ENCODE measurements at regions not wholly inside any gene's neighbourhood (a gene's known extent, or its start where the extent isn't known, plus 50 kb on each side); places are given as distances from the start of the nearest gene placed in this dataset.
"Not testable (repeated sequence)": the region's sequence is repeated elsewhere in the genome, so short reads cannot be mapped to it uniquely, and the experiment has no call there.

DNA sequence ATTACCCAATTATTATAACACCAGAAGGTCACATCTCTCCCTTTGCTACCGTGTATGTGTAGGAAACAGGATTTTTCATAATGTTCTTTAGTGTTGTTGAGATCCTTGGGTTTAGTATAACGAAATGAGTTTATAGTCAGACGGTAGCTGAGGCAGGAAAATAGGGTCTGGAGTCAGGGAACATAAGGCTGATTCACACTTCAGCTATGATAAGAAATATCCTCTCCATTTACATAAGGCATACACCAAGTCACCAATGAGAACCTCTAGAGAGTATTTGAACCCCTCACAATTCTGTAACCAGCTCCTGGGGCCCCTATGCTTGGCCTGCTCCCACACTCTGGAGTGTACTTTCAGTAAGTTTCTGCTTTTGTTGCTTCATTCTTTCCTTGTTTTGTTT lies 58.9 kb upstream of the ANKH start:
- no peak for DNase-seq (ENCODE audit: low read depth)
- no peak overlapping the region for H3K4me3 ChIP-seq (ENCODE audit: low read length)
- TF ChIP-seq, protein P1, sequence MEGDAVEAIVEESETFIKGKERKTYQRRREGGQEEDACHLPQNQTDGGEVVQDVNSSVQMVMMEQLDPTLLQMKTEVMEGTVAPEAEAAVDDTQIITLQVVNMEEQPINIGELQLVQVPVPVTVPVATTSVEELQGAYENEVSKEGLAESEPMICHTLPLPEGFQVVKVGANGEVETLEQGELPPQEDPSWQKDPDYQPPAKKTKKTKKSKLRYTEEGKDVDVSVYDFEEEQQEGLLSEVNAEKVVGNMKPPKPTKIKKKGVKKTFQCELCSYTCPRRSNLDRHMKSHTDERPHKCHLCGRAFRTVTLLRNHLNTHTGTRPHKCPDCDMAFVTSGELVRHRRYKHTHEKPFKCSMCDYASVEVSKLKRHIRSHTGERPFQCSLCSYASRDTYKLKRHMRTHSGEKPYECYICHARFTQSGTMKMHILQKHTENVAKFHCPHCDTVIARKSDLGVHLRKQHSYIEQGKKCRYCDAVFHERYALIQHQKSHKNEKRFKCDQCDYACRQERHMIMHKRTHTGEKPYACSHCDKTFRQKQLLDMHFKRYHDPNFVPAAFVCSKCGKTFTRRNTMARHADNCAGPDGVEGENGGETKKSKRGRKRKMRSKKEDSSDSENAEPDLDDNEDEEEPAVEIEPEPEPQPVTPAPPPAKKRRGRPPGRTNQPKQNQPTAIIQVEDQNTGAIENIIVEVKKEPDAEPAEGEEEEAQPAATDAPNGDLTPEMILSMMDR (conservative IDR thresholded peaks at IDR 0.05; ENCODE audit: low read length) = no peak

DNA sequence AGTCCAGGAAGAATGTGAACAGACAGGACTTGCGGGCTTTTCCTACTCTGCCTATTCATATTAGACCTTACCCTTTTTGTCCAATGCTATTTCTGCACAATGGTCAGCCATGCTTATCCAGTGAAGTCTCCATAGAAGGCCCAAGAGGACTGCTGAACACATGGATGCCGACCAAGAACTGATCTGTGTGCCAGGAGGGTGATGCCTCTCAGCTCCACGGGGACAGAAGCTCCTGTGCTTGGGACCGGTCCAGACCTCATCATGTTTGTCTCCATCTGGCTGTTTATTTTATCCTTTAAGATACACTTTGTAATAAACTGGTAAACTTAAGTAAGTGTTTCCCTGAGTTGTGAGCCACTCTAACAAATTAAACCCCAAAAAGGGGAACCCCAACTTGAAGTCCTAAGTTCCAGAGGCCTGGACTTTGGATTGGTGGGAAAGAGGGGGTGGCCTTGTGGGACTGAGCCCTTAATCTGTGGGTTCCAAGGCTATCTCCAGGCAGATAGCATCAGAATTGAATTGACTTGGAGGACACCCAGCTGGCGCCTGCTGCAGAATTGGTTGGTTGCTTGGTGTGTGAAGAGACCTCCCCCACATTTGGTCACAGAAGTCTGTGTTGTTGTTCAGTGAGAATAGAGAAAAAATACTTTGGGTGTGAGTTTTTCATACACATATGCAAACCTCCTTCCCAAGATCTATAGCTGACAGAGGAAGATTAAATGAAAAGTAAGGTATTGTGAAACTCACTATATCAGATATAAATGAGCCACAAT lies 57.9 kb upstream of the ANKH start:
- H3K4me3 ChIP-seq (ENCODE audit: low read length) = no peak overlapping the region
- DNase-seq (ENCODE audit: low read depth) = no peak
- TF ChIP-seq, protein P1 (conservative IDR thresholded peaks at IDR 0.05; ENCODE audit: low read length) = no peak

DNA sequence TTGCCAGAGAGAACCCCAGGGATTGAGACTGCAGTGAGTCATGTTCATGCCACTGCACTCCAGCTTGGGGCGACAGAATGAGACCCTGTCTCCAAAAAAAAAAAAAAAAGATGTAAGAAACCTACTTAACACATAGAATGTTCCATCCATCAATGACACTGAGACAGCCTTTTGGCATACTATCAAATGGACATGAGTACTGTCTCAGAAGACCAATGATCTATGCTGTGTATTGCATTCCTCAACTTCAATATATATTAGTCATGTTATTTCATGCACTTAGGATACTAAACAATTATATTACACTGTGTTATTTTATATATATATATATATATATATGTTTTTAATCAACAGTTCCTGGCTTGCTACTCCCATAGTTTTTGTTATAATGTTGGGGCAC lies 57.1 kb upstream of the ANKH start:
- TF ChIP-seq, protein P1 (conservative IDR thresholded peaks at IDR 0.05; ENCODE audit: low read length) = no peak
- peak; percentile 33 for DNase-seq (ENCODE audit: low read depth)
- H3K4me3 ChIP-seq (ENCODE audit: low read length) = no peak overlapping the region

DNA sequence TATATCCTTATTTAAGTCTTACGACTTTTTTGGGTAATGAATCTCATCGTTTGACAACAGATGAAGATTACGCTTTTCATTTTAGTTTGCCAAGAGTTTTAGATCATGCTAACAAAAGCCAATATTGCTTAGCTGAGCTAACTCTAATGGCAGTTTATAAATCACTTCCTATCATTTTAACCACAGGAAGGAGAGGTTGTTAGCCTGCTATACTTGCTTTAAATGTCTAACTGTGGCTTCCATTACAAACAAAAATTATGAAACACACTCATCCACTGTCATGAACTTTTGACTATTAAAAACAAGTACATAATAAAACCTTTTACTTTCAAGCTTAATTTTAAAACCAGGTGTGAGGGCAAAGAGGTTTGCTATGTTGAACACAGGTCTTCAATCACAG lies 53.7 kb upstream of the ANKH start:
- H3K4me3 ChIP-seq (ENCODE audit: low read length) = no peak overlapping the region
- TF ChIP-seq, protein P1 (conservative IDR thresholded peaks at IDR 0.05; ENCODE audit: low read length) = no peak
- peak; percentile 21 for DNase-seq (ENCODE audit: low read depth)

DNA sequence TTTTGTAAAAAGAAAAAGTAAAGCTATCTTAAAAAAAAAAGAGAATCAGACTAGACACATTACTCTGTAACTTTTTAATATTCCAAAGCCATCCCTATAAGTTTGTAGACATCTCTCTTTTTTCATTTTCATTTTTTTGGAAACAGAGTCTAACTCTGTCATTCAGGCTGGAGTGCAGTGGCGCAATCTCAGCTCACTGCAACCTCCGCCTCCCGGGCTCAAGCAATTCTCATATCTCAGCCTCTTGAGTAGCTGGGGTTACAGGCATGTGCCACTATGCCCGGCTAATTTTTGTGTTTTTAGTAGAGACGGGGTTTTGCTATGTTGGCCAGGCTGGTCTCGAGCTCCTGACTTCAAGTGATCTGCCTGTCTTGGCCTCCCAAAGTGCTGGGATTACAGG lies 51.4 kb upstream of the ANKH start:
- not testable (repeated sequence) for H3K4me3 ChIP-seq (ENCODE audit: low read length); DNase-seq (ENCODE audit: low read depth)

DNA sequence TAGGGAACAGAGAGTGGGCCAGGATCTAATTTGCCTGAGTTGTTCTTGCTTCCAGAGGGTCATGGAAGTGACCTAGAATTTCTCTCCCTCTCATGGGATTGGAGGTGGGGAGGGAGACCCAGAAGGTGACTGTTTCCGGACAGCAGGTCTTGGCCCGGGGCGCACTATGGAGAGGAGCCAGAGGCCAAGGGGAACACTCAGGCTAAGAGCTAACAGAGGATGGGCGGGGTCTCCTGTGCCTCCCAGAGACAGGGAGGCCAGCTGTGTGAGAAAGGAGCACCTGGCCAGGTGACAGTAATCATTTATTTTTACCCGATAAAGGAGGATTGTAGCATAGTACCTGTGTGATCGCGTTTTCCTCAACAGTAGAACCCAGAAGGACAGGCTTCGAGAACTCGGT lies 50.9 kb upstream of the ANKH start:
- DNase-seq (ENCODE audit: low read depth) = no peak
- H3K4me3 ChIP-seq (ENCODE audit: low read length) = no peak overlapping the region
- TF ChIP-seq, protein P1 (conservative IDR thresholded peaks at IDR 0.05; ENCODE audit: low read length) = no peak

Measured in AG10803 (cell line).